HCT116 (cell line): ENCODE measurements at regions not wholly inside any gene's neighbourhood (a gene's known extent, or its start where the extent isn't known, plus 50 kb on each side); places are given as distances from the start of the nearest gene placed in this dataset.
"Not testable (repeated sequence)": the region's sequence is repeated elsewhere in the genome, so short reads cannot be mapped to it uniquely, and the experiment has no call there.

ENCODE experiments used
- ATAC-seq: fragments of 200-7000 bp; cut with Tn5 transposase; 2 replicates; pipeline ENCODE4 v1.9.1; 2020; ENCODE audit warnings: mild to moderate bottlenecking, moderate library complexity
- BruUV-seq: library from RNA; stranded (reverse); fragments of 400-500 nt; replicated peaks from 2 replicates; lab custom pipeline; 2021; lab: Mats Ljungman, UMichigan
- CTCF ChIA-PET: fragments of 300-600 bp; sonication (Branson Sonifier 250); formaldehyde crosslinking; loops from one replicate; lab custom pipeline; 2021; ENCODE audit warnings: antibody characterized with exemption; lab: Charles Lee
- POLR2A ChIA-PET: fragments of 300-600, 350-600 bp; sonication (Branson Sonifier 250); formaldehyde crosslinking; loops from one replicate; lab custom pipeline; 2021; ENCODE audit warnings: antibody characterized with exemption; lab: Charles Lee
- RAD21 ChIA-PET, 2 experiments: fragments of 300-600 bp; sonication (Branson Sonifier 250); formaldehyde crosslinking; loops; one replicate each; lab custom pipeline; 2023; ENCODE audit warnings: low total read pairs in 2 of 2; ENCODE audit not compliant: uncharacterized antibody in 2 of 2, unreplicated experiment in 2 of 2, low non-redundant PET in 1 of 2; lab: Charles Lee
- DNase-seq: peaks from one replicate; pipeline ENCODE4 v3.0.0-alpha.2; 2010; ENCODE audit warnings: low read depth, low spot score
- H2AFZ ChIP-seq: fragments of 200-600 bp; shearing (Covaris generic), sonication (generic); 2 replicates; pipeline ENCODE4 v1.6.1; 2017; ENCODE audit warnings: low read depth, mixed run types, mixed read lengths, antibody characterized with exemption, low read length; ENCODE audit not compliant: poor library complexity, severe bottlenecking
- H3K27ac ChIP-seq: 2 replicates; pipeline ENCODE4 v1.5.1; 2012; ENCODE audit warnings: low read depth, low read length
- H3K27me3 ChIP-seq: fragments of 200-600 bp; sonication (generic); 2 replicates; pipeline ENCODE4 v1.6.1; 2016; ENCODE audit warnings: mixed run types, low read length, mixed read lengths; ENCODE audit not compliant: insufficient read depth
- H3K36me3 ChIP-seq, 2 experiments: fragments of 200-500 bp in 1 of 2; fragments of 200-600 bp in 1 of 2; sonication (Bioruptor generic) in 1 of 2; sonication (generic) in 1 of 2; 2 replicates each; pipeline versions ENCODE4 v1.5.1 to v1.6.1; 2014 to 2016; ENCODE audit warnings: low read length in 2 of 2, inconsistent platforms in 1 of 2, mixed read lengths in 1 of 2, mixed run types in 1 of 2; ENCODE audit not compliant: insufficient read depth in 2 of 2, control insufficient read depth in 1 of 2
- H3K4me1 ChIP-seq, 2 experiments: fragments of 200-600 bp in 1 of 2; sonication (generic) in 1 of 2; 2 replicates each; pipeline versions ENCODE4 v1.5.1 to v1.6.1; 2012 to 2017; ENCODE audit warnings: low read length in 2 of 2, inconsistent platforms in 1 of 2, mild to moderate bottlenecking in 1 of 2, mixed read lengths in 1 of 2, mixed run types in 1 of 2, moderate library complexity in 1 of 2; ENCODE audit not compliant: insufficient read depth in 2 of 2, control insufficient read depth in 1 of 2
- H3K4me2 ChIP-seq: fragments of 200-600 bp; sonication (generic); 2 replicates; pipeline ENCODE4 v1.6.1; 2017; ENCODE audit warnings: mixed run types, low read length, mixed read lengths
- H3K4me3 ChIP-seq, 2 experiments: fragments of 200-600 bp in 1 of 2; sonication (generic) in 1 of 2; replicated peaks in 1 of 2; 2 replicates each; pipeline ENCODE4 v1.5.1; 2011 to 2016; ENCODE audit warnings: low read length in 2 of 2, control low read depth in 1 of 2, low read depth in 1 of 2, mild to moderate bottlenecking in 1 of 2, mixed read lengths in 1 of 2, mixed run types in 1 of 2
- H3K79me2 ChIP-seq: fragments of 200-600 bp; sonication (generic); 2 replicates; pipeline ENCODE4 v1.6.1; 2017; ENCODE audit warnings: mild to moderate bottlenecking, mixed run types, low read length, moderate library complexity, mixed read lengths; ENCODE audit not compliant: insufficient read depth
- H3K9ac ChIP-seq: fragments of 200-600 bp; sonication (generic); 2 replicates; pipeline ENCODE4 v1.6.1; 2016; ENCODE audit warnings: low read length, mixed read lengths
- H3K9me2 ChIP-seq: fragments of 200-600 bp; sonication (generic), shearing (Covaris generic); 2 replicates; pipeline ENCODE4 v1.6.1; 2017; ENCODE audit warnings: mixed run types, mild to moderate bottlenecking, moderate library complexity; ENCODE audit not compliant: insufficient read depth
- H3K9me3 ChIP-seq, 2 experiments: fragments of 200-500 bp in 1 of 2; fragments of 200-600 bp in 1 of 2; sonication (Bioruptor generic) in 1 of 2; sonication (generic) in 1 of 2; 2 replicates each; pipeline ENCODE4 v1.6.1; 2014 to 2017; ENCODE audit warnings: low read length in 2 of 2, mixed read lengths in 2 of 2, inconsistent platforms in 1 of 2, low read depth in 1 of 2, mild to moderate bottlenecking in 1 of 2, mixed run types in 1 of 2, moderate library complexity in 1 of 2; ENCODE audit not compliant: control insufficient read depth in 1 of 2, insufficient read depth in 1 of 2
- H4K20me1 ChIP-seq: fragments of 200-600 bp; sonication (generic), shearing (Covaris generic); 2 replicates; pipeline ENCODE4 v1.6.1; 2017; ENCODE audit warnings: mixed run types, mild to moderate bottlenecking, moderate library complexity; ENCODE audit not compliant: insufficient read depth
- ATF3 ChIP-seq: IDR thresholded peaks from 2 replicates; pipeline ENCODE4 v1.6.1; 2012
- CEBPB ChIP-seq: IDR thresholded peaks from 2 replicates; pipeline ENCODE4 v1.6.1; 2012; ENCODE audit warnings: low read depth
- CTCF ChIP-seq, 3 experiments: fragments of 200-600 bp in 1 of 3; sonication (generic) in 1 of 3; IDR thresholded peaks in 2 of 3; conservative IDR thresholded peaks in 1 of 3; 2 replicates each; pipeline ENCODE4 v1.5.1; 2012 to 2017; ENCODE audit warnings: low read depth in 2 of 3, low read length in 2 of 3, antibody characterized with exemption in 1 of 3, borderline replicate concordance in 1 of 3, control low read depth in 1 of 3, mild to moderate bottlenecking in 1 of 3, mixed read lengths in 1 of 3, mixed run types in 1 of 3, moderate library complexity in 1 of 3; ENCODE audit not compliant: insufficient read depth in 1 of 3
- EZH2phosphoT487 ChIP-seq: fragments of 200-600 bp; IDR thresholded peaks from 2 replicates; pipeline ENCODE4 v1.6.1; 2018; ENCODE audit warnings: antibody characterized with exemption, borderline replicate concordance
- FOSL1 ChIP-seq: IDR thresholded peaks from 2 replicates; pipeline ENCODE4 v1.6.1; 2012; ENCODE audit warnings: low read depth
- JUND ChIP-seq: IDR thresholded peaks from 2 replicates; pipeline ENCODE4 v1.6.1; 2012
- POLR2A ChIP-seq: IDR thresholded peaks from 2 replicates; pipeline ENCODE4 v1.7.0; 2011; ENCODE audit warnings: borderline replicate concordance; ENCODE audit not compliant: insufficient read depth, insufficient read length; ENCODE audit errors: extremely low read depth
- RAD21 ChIP-seq: IDR thresholded peaks from 2 replicates; pipeline ENCODE4 v1.6.1; 2012; ENCODE audit warnings: low read depth, mild to moderate bottlenecking
- REST ChIP-seq: IDR thresholded peaks from 2 replicates; pipeline ENCODE4 v1.6.1; 2012; ENCODE audit warnings: low read depth
- ZFX ChIP-seq: fragments of 450-650 bp; IDR thresholded peaks from 2 replicates; pipeline ENCODE4 v1.6.1; 2017
- intact Hi-C: fragments of 100-400 bp; cut with micrococcal nuclease; formaldehyde crosslinking; loops from 2 replicates; pipeline ENCODE4 v1.10.0; 2022

- TF ChIP-seq CEBPB: no peak
- TF ChIP-seq REST: no peak
- TF ChIP-seq RAD21: no peak
- no peak for TF ChIP-seq FOSL1
These were observed 408.0 kb upstream of the KLHL1 start (continued) for GRCh38 chr13:70516226-70516625.

- H3K36me3 ChIP-seq, H2AFZ ChIP-seq, H3K27me3 ChIP-seq, H3K9ac ChIP-seq, H4K20me1 ChIP-seq, ATAC-seq, H3K4me3 ChIP-seq, DNase-seq, H3K4me1 ChIP-seq, H3K4me2 ChIP-seq, POLR2A ChIA-PET, H3K9me2 ChIP-seq, H3K9me3 ChIP-seq, intact Hi-C loops, BruUV-seq, H3K79me2 ChIP-seq, H3K27ac ChIP-seq, CTCF ChIA-PET, RAD21 ChIA-PET: not testable (repeated sequence)
These were observed 403.7 kb upstream of the KLHL1 start for GRCh38 chr13:70511861-70512417.

GRCh38 chr13:70505809-70506208, 397.6 kb upstream of the KLHL1 start:
- no peaks in the 10 kb centered on the region for H3K4me1 ChIP-seq
- H2AFZ ChIP-seq: no peak overlapping the region
- intact Hi-C loops: no loop called here
- no peak overlapping the region for H3K4me2 ChIP-seq
- no peak overlapping the region for H3K9ac ChIP-seq
- ChIA-PET CTCF (no interaction called here), RAD21 (no interaction called here), POLR2A (no interaction called here)
- DNase-seq (no peak), ATAC-seq (no peak)
- no peaks in the 10 kb centered on the region for H3K79me2 ChIP-seq
- H3K36me3 ChIP-seq: no peaks in the 10 kb centered on the region
- H3K9me3 ChIP-seq: 0 out of 4 replicates have a peak, but pooled peaks cover 0 to 3% of the 10 kb centered on the region in 2 experiments
- no peak overlapping the region for H3K27ac ChIP-seq
- no peaks in the 10 kb centered on the region for H4K20me1 ChIP-seq
- H3K4me3 ChIP-seq: no peak overlapping the region
- no peaks in the 10 kb centered on the region for H3K27me3 ChIP-seq
- no TSS peak for BruUV-seq
- no peaks in the 10 kb centered on the region for H3K9me2 ChIP-seq
- TF ChIP-seq CEBPB (no peak), JUND (no peak), ZFX (no peak), ATF3 (no peak), POLR2A (no peak), FOSL1 (no peak), EZH2phosphoT487 (no peak), CTCF (IDR thresholded peaks at IDR 0.05 in 2 of 3, conservative IDR thresholded peaks at IDR 0.05 in 1 of 3; ENCODE audit: borderline replicate concordance in 1 of 3, insufficient read depth in 1 of 3, low read depth in 2 of 3, low read length in 2 of 3) (no peak)
